H1 (cell line): ENCODE measurements at regions not wholly inside any gene's neighbourhood (a gene's known extent, or its start where the extent isn't known, plus 50 kb on each side); places are given as distances from the start of the nearest gene placed in this dataset.

Experiments
- CTCF ChIA-PET: fragments of 300-600 bp; sonication (Branson Sonifier 250); formaldehyde crosslinking; loops from one replicate; lab custom pipeline; 2021; ENCODE audit not compliant: partially characterized antibody; lab: Charles Lee
- POLR2A ChIA-PET: fragments of 300-600 bp; sonication (Branson Sonifier 250); formaldehyde crosslinking; loops from one replicate; lab custom pipeline; 2021; ENCODE audit warnings: inconsistent platforms; ENCODE audit not compliant: partially characterized antibody; lab: Charles Lee
- DNase-seq, 2 experiments: peaks; one replicate each; pipeline versions ENCODE4 v3.0.0 to v3.0.0-alpha.2; 2010 to 2022; ENCODE audit warnings: low spot score in 2 of 2, low read depth in 1 of 2, mixed read lengths in 1 of 2
- FAIRE-seq: peaks from 2 replicates; lab custom pipeline; 2011; peaks lifted over from hg19 to GRCh38; lab: Jason Lieb, UNC
- H2AFZ ChIP-seq: 2 replicates; pipeline ENCODE4 v1.8.1; 2012; ENCODE audit warnings: low read length, inconsistent platforms
- H2AK5ac ChIP-seq: 2 replicates; pipeline ENCODE4 v1.6.1; 2013; ENCODE audit warnings: low read depth, low read length
- H2BK120ac ChIP-seq: replicated peaks from 2 replicates; pipeline ENCODE3; 2013; ENCODE audit warnings: low read depth, low read length, inconsistent platforms
- H2BK12ac ChIP-seq: 2 replicates; pipeline ENCODE4 v1.6.1; 2013; ENCODE audit warnings: low read depth, low read length
- H2BK15ac ChIP-seq: 2 replicates; pipeline ENCODE4 v1.6.1; 2013; ENCODE audit warnings: low read length
- H2BK20ac ChIP-seq: 2 replicates; pipeline ENCODE4 v1.6.1; 2013; ENCODE audit warnings: low read length
- H2BK5ac ChIP-seq: 2 replicates; pipeline ENCODE4 v1.6.1; 2013; ENCODE audit warnings: low read depth, low read length
- H3K14ac ChIP-seq: 2 replicates; pipeline ENCODE4 v1.6.1; 2013; ENCODE audit warnings: inconsistent platforms; ENCODE audit not compliant: insufficient read length
- H3K18ac ChIP-seq: 2 replicates; pipeline ENCODE4 v1.6.1; 2013; ENCODE audit warnings: low read length; ENCODE audit errors: extremely low read depth
- H3K23ac ChIP-seq: 2 replicates; pipeline ENCODE4 v1.6.1; 2013; ENCODE audit warnings: inconsistent platforms; ENCODE audit not compliant: insufficient read length
- H3K23me2 ChIP-seq: 2 replicates; pipeline ENCODE4 v1.6.1; 2013; ENCODE audit warnings: low read depth, low read length
- H3K27ac ChIP-seq: 2 replicates; pipeline ENCODE4 v1.6.1; 2011; ENCODE audit warnings: low read depth, low read length, inconsistent platforms
- H3K27me3 ChIP-seq, 4 experiments: replicated peaks in 1 of 4; 1 replicate in 1 of 4; 2 replicates in 3 of 4; pipeline versions ENCODE4 v1.6.1 to v1.8.1; 2011 to 2013; ENCODE audit warnings: low read length in 3 of 4, mild to moderate bottlenecking in 3 of 4, inconsistent platforms in 2 of 4, mixed read lengths in 2 of 4, moderate library complexity in 1 of 4; ENCODE audit not compliant: control insufficient read depth in 3 of 4, insufficient read depth in 3 of 4; ENCODE audit errors: extremely low read depth in 1 of 4
- H3K36me3 ChIP-seq, 4 experiments: 2 replicates each; pipeline versions ENCODE4 v1.6.1 to v1.8.1; 2011 to 2013; ENCODE audit warnings: mild to moderate bottlenecking in 4 of 4, low read length in 3 of 4, moderate library complexity in 2 of 4, control low read depth in 1 of 4, inconsistent platforms in 1 of 4; ENCODE audit not compliant: insufficient read depth in 4 of 4, control insufficient read depth in 2 of 4
- H3K4ac ChIP-seq: replicated peaks from 2 replicates; pipeline ENCODE3; 2013; ENCODE audit warnings: low read length, low read depth, mixed read lengths, inconsistent platforms; ENCODE audit not compliant: insufficient read length
- H3K4me1 ChIP-seq, 4 experiments: replicated peaks in 1 of 4; 1 replicate in 1 of 4; 2 replicates in 3 of 4; pipeline versions ENCODE4 v1.6.1 to v1.8.1; 2011 to 2013; ENCODE audit warnings: low read length in 3 of 4, inconsistent platforms in 2 of 4, mixed read lengths in 1 of 4; ENCODE audit not compliant: insufficient read depth in 4 of 4, control insufficient read depth in 3 of 4
- H3K4me2 ChIP-seq, 2 experiments: 2 replicates each; pipeline versions ENCODE4 v1.6.1 to v1.8.1; 2011 to 2013; ENCODE audit warnings: low read depth in 2 of 2, low read length in 2 of 2, control low read depth in 1 of 2, inconsistent platforms in 1 of 2, mild to moderate bottlenecking in 1 of 2; ENCODE audit not compliant: insufficient read depth in 1 of 2
- H3K4me3 ChIP-seq, 4 experiments: fragments of 200-600, 300-600 bp in 1 of 4; sonication (generic), shearing (Covaris generic), sonication (Bioruptor Twin) in 1 of 4; 2 replicates each; pipeline versions ENCODE4 v1.5.1 to v1.8.1; 2011 to 2016; ENCODE audit warnings: low read length in 4 of 4, low read depth in 3 of 4, control low read depth in 2 of 4, inconsistent platforms in 2 of 4, mild to moderate bottlenecking in 2 of 4, mixed read lengths in 1 of 4, moderate library complexity in 1 of 4; ENCODE audit not compliant: insufficient read depth in 2 of 4; ENCODE audit errors: extremely low read depth in 1 of 4
- H3K56ac ChIP-seq: replicated peaks from 2 replicates; pipeline ENCODE3; 2013; ENCODE audit warnings: low read depth, mild to moderate bottlenecking, mixed read lengths, low read length, inconsistent platforms; ENCODE audit not compliant: insufficient read length
- H3K79me1 ChIP-seq: 2 replicates; pipeline ENCODE4 v1.6.1; 2013; ENCODE audit warnings: low read depth, low read length, control low read depth
- H3K79me2 ChIP-seq, 2 experiments: 2 replicates each; pipeline versions ENCODE4 v1.6.1 to v1.8.1; 2012 to 2013; ENCODE audit warnings: low read length in 2 of 2, mild to moderate bottlenecking in 2 of 2, inconsistent platforms in 1 of 2; ENCODE audit not compliant: insufficient read depth in 2 of 2, control insufficient read depth in 1 of 2
- H3K9ac ChIP-seq, 4 experiments: replicated peaks in 1 of 4; 1 replicate in 1 of 4; 2 replicates in 3 of 4; pipeline versions ENCODE4 v1.6.1 to v1.8.1; 2011 to 2013; ENCODE audit warnings: low read depth in 3 of 4, low read length in 3 of 4, control low read depth in 2 of 4, mild to moderate bottlenecking in 2 of 4, moderate library complexity in 2 of 4, inconsistent platforms in 1 of 4; ENCODE audit errors: extremely low read depth in 1 of 4
- H3K9me3 ChIP-seq, 2 experiments: 2 replicates each; pipeline versions ENCODE4 v1.6.1 to v1.8.1; 2012 to 2013; ENCODE audit warnings: mild to moderate bottlenecking in 2 of 2, moderate library complexity in 2 of 2, control low read depth in 1 of 2, inconsistent platforms in 1 of 2, low read depth in 1 of 2, low read length in 1 of 2, mixed read lengths in 1 of 2; ENCODE audit not compliant: insufficient read depth in 2 of 2
- H4K20me1 ChIP-seq, 2 experiments: replicated peaks in 1 of 2; 2 replicates each; pipeline versions ENCODE3 to v1.8.1; 2011 to 2013; ENCODE audit warnings: inconsistent platforms in 2 of 2, low read length in 2 of 2, mild to moderate bottlenecking in 1 of 2; ENCODE audit not compliant: insufficient read depth in 2 of 2, control insufficient read depth in 1 of 2
- H4K5ac ChIP-seq: 2 replicates; pipeline ENCODE4 v1.6.1; 2013; ENCODE audit warnings: low read length, low read depth, mixed read lengths, inconsistent platforms; ENCODE audit not compliant: insufficient read length
- H4K8ac ChIP-seq: 2 replicates; pipeline ENCODE4 v1.8.0; 2013; ENCODE audit warnings: mild to moderate bottlenecking, moderate library complexity, low read length, inconsistent platforms; ENCODE audit not compliant: insufficient read depth; ENCODE audit errors: extremely low read depth
- H4K91ac ChIP-seq: replicated peaks from 2 replicates; pipeline ENCODE3; 2013; ENCODE audit warnings: low read length, mixed read lengths, inconsistent platforms; ENCODE audit not compliant: insufficient read length
- CBX5 ChIP-seq: fragments of 300-800, 300-1000 bp; sonication (generic); IDR thresholded peaks from 2 replicates; pipeline ENCODE4 v1.7.1; 2016; ENCODE audit warnings: antibody characterized with exemption, low read length, low read depth
- CEBPB ChIP-seq: IDR thresholded peaks from 2 replicates; pipeline ENCODE4 v1.6.1; 2012; ENCODE audit warnings: low read depth, low read length
- CREB1 ChIP-seq: IDR thresholded peaks from 2 replicates; pipeline ENCODE4 v1.6.1; 2012; ENCODE audit warnings: inconsistent platforms
- CTBP2 ChIP-seq: IDR thresholded peaks from 2 replicates; pipeline ENCODE4 v1.7.0; 2011; ENCODE audit warnings: borderline replicate concordance, mild to moderate bottlenecking, moderate library complexity, mixed read lengths, low read length; ENCODE audit not compliant: insufficient read depth, insufficient read length
- FOSL1 ChIP-seq: IDR thresholded peaks from 2 replicates; pipeline ENCODE4 v1.6.1; 2011; ENCODE audit warnings: mild to moderate bottlenecking, low read depth, low read length, moderate library complexity; ENCODE audit not compliant: insufficient read depth
- HDAC6 ChIP-seq: IDR thresholded peaks from one replicate; pipeline ENCODE4 v1.7.1; 2012; ENCODE audit warnings: low read depth, mild to moderate bottlenecking, inconsistent platforms, low read length, moderate library complexity
- KDM1A ChIP-seq: fragments of 200-600, 300-600 bp; sonication (generic); IDR thresholded peaks from 2 replicates; pipeline ENCODE4 v1.7.1; 2016; ENCODE audit warnings: mild to moderate bottlenecking, low read length, borderline replicate concordance
- RAD21 ChIP-seq, 2 experiments: IDR thresholded peaks in 1 of 2; conservative IDR thresholded peaks in 1 of 2; 2 replicates each; pipeline ENCODE4 v1.6.1; 2011; ENCODE audit warnings: low read depth in 2 of 2, low read length in 2 of 2, improper control_type of control experiment in 1 of 2, inconsistent platforms in 1 of 2, mild to moderate bottlenecking in 1 of 2, moderate library complexity in 1 of 2
- RNF2 ChIP-seq: fragments of 200-900, 300-1000 bp; sonication (generic); IDR thresholded peaks from 2 replicates; pipeline ENCODE4 v1.7.1; 2016; ENCODE audit warnings: borderline replicate concordance, low read depth, mild to moderate bottlenecking, antibody characterized with exemption, low read length; ENCODE audit not compliant: poor library complexity, severe bottlenecking; ENCODE audit errors: missing control alignments
- SAP30 ChIP-seq: fragments of 300-600 bp; sonication (generic); IDR thresholded peaks from 2 replicates; pipeline ENCODE4 v1.7.1; 2012; ENCODE audit warnings: low read length, moderate library complexity, mild to moderate bottlenecking, inconsistent platforms; ENCODE audit not compliant: insufficient read depth, insufficient replicate concordance
- TAF7 ChIP-seq: optimal IDR thresholded peaks from 2 replicates; pipeline ENCODE3; 2011; ENCODE audit warnings: low read depth, mild to moderate bottlenecking, inconsistent platforms, low read length, moderate library complexity, borderline replicate concordance
- WGBS, 2 experiments: shearing (Covaris generic) in 1 of 2; methylation state at CpG; one replicate each; pipeline versions ENCODE4 v1.1.6 to v1.1.7; 2013 to 2015; ENCODE audit warnings: low lambda C conversion rate in 2 of 2, mixed read lengths in 2 of 2, inconsistent platforms in 1 of 2, low coverage in 1 of 2, missing lambda C conversion rate in 1 of 2; ENCODE audit not compliant: insufficient replicate concordance in 2 of 2, insufficient coverage in 1 of 2, insufficient read length in 1 of 2; ENCODE audit errors: extremely low coverage in 1 of 2, missing lambda C conversion rate in 1 of 2; 5-methylcytosine and 5-hydroxymethylcytosine counted together

DNA sequence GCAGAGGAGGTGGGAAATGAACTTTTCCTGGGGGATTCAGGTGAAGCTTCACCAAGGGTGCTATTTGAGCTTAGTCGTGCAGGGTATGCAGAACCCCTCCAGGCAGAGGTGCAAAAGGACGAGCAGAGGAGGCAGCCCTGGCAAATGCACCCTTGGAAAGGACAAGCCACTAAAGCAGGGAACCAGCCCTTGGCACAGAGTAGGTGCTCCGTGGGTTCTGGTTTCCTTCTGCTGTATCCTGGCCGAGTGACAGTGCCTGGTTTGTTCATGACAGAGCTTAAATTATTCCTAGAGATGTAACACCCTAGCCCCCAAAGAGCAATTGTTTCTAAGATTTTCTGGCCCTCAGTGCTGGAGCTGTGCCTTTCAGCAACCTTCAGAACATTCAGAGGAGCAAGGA is 73.4 kb upstream of the SYT6 start:
- Histone ChIP-seq H2BK15ac (no peak overlapping the region), H3K56ac (no peak overlapping the region), H3K27ac (no peak overlapping the region), H2BK5ac (no peak overlapping the region), H3K36me3 (no peaks in the 10 kb centered on the region), H3K23me2 (no peaks in the 10 kb centered on the region; the same call in 1 of the 2 replicates), H2BK12ac (no peak overlapping the region), H3K4me3 (no peak overlapping the region), H2BK20ac (0 out of 2 replicates have a peak overlapping the region, but pooled peaks have one; percentile 16), H2BK120ac (no peak overlapping the region), H2AK5ac (no peak overlapping the region), H3K23ac (no peak overlapping the region), H4K8ac (no peak overlapping the region), H3K4ac (no peak overlapping the region), H3K4me1 (no peaks in the 10 kb centered on the region), H2AFZ (0 out of 2 replicates have a peak overlapping the region, but pooled peaks have one; percentile 26), H4K5ac (no peak overlapping the region), H3K14ac (no peak overlapping the region), H3K27me3 (peaks cover 0 to 3% (median 0%) of the 10 kb centered on the region in 4 experiments; a peak in 2 of 7 replicates), H3K18ac (no peak overlapping the region), H4K20me1 (no peaks in the 10 kb centered on the region), H3K4me2 (no peak overlapping the region), H3K79me2 (no peaks in the 10 kb centered on the region), H3K79me1 (no peaks in the 10 kb centered on the region), H3K9me3 (no peaks in the 10 kb centered on the region), H4K91ac (no peak overlapping the region), H3K9ac (no peak overlapping the region; a peak in 1 of 7 replicates)
- CTCF ChIA-PET: no interaction called here
- WGBS, 2 experiments: 94% methylated on average over 4 of the region's 4 CpGs; no CpG with 5 or more reads in 1 of the 2 experiments
- DNase-seq (no peak), FAIRE-seq (no peak)
- POLR2A ChIA-PET: no interaction called here
- TF ChIP-seq CEBPB (no peak), KDM1A (no peak), SAP30 (no peak), TAF7 (no peak), HDAC6 (no peak), CBX5 (no peak), FOSL1 (no peak), RNF2 (no peak), CREB1 (no peak), RAD21 (IDR thresholded peaks at IDR 0.05 in 1 of 2, conservative IDR thresholded peaks at IDR 0.05 in 1 of 2; ENCODE audit: low read depth in 2 of 2, low read length in 2 of 2) (no peak), CTBP2 (no peak)
